ENCODE measurements at regions not wholly inside any gene's neighbourhood (a gene's known extent, or its start where the extent isn't known, plus 50 kb on each side); places are given as distances from the start of the nearest gene placed in this dataset.

DNA sequence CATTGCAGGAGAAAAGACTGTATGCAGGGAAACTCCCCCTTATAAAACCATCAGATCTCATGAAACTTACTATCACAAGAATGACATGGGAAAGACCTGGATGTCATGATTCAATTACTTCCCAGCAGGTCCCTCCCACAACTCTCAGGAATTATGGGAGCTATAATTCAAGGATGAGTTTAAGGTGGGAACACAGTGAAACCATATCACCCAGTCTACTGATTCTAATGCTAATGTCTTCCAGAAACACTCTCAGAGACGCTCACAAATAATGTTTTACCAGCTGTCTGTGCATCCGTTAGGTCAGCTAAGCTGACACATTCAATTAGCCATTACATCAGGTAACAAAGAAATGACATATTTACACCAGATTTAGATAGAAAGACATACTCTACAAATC lies 637.9 kb downstream of the NLGN4Y start:
- no peak for DNase-seq (ENCODE audit: low read depth in 2 of 2)

DNA sequence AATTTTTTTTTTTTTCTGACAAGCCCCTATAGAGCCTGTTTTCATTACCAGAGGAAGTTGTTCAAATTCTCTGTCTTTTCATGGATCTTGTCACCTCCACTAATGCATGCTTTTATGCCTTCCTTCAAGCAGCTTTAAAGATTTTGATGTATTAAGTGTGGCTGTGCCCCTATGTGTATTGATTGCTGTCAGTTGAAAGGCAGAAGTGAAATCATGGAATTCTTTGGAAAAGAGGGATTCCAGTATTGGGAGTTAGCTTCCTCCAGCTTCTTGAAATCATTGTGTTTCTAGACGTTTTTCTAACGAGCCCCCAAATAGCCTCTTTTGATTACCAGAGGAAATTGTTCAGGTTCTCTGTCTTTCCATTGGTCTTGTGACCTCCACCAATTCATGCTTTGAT lies 655.6 kb downstream of the NLGN4Y start:
- no peak for DNase-seq (ENCODE audit: low read depth in 2 of 2)

DNA sequence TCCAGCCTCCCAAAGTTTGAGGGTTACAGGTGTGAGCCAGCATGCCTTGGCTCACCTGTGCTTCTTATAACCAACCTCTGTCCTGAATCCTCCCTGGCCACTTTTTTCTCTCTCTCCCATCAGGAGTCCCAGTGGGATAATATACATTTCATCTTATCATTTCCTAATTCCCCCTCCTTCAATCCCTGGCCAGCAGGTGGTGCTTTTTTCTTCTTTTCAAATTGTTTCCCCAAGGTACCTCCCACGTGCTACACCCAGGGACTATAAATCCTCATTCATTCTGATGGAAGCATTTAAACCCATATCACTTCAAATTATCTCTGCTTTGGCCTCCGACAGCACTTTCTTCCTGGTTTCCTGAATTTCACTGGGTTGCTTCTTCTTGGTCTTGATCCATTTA lies 704.7 kb downstream of the NLGN4Y start:
- no peak for DNase-seq (ENCODE audit: low read depth in 2 of 2)

DNA sequence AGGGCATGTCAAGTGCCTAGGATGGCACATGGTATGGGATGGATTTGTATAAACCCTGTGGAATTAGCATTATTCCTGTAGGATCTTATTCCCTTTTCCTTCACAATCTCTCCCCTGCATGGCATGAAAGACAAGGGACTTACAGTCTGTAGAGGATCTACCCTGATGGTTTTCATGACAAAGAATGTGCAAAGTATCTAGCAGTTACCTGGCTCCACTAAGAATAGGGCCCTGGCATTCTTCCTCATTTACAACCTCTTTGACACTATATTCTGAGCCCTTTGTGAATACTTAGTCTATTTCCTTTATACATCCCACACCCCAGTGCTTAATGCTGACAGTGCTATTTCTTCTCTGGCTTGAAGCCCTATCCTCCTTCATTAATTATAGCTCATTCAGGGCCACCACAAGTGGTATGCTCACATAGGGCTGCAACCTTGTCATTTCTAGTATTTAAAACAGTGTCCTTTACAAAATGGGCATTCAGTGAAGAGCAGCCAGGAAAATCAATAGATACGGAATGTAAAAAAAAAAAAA lies 715.3 kb downstream of the NLGN4Y start:
- no peak for DNase-seq (ENCODE audit: low read depth in 2 of 2)

DNA sequence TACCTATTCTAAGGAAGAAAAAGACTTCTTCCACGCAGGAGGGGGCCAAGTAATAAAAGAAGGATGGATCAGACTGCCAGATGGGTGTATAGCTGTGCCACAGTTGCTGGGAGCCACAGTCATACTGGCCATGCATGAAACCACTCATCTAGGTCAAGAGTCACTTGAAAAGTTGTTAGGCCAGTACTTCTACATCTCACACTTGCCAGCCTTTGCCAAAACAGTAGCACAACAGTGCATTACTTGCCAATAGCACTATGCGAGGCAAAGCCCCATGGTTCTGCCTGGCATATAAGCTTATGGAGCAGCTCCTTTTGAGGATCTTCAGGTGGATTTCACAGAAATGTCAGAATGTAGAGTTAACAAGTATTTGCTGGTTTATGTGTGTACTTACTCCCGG lies 735.0 kb downstream of the NLGN4Y start:
- no peak for DNase-seq (ENCODE audit: low read depth in 2 of 2)

DNA sequence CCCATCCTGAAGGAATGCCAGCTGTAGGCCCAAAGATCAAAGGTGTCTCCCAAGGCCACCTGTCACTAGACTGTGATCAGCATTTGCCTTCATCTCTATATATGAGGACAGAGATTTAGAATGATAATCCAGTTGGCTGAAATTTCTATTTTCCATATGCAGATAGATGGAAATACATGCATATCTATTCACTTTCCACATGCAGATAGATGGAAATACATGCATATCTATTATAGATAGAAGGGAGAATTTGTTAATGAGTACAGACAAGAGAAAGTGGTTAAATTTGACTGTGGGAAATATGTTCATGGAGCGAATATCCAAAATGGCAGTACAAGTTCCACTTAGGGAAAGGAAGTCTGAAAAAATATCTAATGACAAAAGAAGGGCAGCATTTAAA lies 762.2 kb downstream of the NLGN4Y start:
- DNase-seq (ENCODE audit: low read depth in 2 of 2), result no peak

DNA sequence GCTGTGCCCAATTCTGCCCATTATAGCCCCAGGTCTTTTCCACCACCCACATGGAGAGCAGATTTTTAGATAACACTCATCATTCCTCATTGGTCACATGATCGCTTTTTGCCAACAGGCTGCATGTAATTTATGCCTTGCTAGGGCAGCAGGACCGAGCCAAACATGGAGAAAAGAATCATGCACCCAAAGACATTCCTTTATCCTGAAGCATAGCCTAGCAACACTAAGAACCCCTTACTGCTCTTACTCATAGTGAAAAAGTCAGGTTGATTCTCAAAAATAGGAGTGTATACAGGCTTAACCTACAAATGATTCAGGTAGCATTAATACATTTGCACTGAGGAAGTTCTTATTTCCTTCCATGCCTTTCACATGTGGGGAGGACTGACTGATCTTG lies 765.5 kb downstream of the NLGN4Y start:
- no peak for DNase-seq (ENCODE audit: low read depth in 2 of 2)

DNA sequence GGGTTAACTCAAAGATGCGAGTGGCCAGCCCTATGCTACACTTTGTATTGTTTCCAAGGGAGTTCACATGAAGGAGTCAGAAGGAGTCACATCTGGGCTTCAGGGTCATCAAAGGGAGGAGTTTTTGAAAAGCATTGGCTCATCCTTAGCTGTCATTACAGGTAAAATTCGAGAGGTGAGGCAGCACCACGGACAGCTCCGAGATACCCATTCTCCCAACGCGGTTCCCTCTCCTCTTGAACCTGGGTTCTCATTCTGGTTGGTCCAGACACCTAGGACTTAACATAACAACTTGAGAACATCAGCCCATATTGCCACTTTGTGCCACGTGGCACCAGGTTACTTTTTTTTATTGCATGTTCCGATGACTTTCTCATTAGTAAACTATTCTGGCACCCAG lies 768.6 kb downstream of the NLGN4Y start:
- no peak for DNase-seq (ENCODE audit: low read depth in 2 of 2)

DNA sequence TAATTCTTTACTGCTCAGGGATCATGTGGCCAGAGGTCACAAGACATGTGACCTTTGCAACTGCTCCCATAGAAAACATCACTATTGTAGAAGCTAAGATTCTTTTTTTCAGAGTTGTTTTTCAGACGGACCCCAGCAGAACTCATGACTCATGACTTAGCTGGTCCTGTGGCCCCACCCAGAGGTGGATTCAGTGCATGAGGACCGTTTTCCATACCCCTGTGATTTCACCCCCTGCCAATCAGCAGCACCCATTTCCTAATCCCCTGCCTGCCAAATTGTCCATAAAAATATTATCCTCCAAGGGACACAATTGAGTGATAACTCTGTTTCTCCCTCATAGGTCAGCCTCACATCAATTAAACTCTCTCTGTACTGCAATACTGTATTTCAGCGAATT lies 777.5 kb downstream of the NLGN4Y start:
- no peak for DNase-seq (ENCODE audit: low read depth in 2 of 2)

DNA sequence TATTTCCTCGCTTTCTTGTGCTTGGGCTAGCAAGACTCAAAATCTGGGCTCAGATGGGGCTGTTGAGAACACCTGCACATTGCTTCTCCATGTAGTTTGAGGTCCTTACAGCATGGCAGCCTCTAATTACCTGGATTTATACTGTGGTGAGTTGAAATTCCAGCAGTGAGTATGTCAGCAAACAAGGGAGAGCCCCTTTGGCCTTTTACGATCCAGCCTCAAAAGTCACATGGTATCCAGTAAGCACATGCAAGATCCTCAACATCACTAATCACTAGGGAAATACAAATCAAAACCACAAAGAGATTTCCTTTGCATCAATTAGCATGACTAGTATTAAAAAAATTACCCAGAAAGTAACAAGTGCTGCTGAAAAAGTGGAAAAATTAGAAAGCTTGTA lies 787.8 kb downstream of the NLGN4Y start:
- no peak for DNase-seq (ENCODE audit: low read depth in 2 of 2)

DNA sequence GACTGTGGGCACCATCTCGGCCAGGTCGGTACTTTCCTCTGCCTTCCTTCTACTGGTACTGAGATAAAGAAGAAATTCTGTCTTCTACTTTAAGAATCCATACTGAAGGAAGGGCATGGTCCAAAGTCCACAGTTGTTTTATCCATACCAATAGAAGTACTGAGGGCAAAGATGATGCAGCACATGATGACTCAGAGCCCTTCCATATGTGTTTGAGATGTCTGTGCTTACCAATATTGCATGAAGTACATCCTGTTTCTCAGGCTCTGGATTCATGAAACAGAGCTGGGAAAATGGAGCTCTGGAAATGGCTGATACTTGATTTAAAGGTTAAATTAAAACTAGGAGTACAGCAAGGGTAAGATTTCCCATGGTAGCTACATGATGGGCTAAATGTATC lies 799.9 kb downstream of the NLGN4Y start:
- no peak for DNase-seq (ENCODE audit: low read depth in 2 of 2)

DNA sequence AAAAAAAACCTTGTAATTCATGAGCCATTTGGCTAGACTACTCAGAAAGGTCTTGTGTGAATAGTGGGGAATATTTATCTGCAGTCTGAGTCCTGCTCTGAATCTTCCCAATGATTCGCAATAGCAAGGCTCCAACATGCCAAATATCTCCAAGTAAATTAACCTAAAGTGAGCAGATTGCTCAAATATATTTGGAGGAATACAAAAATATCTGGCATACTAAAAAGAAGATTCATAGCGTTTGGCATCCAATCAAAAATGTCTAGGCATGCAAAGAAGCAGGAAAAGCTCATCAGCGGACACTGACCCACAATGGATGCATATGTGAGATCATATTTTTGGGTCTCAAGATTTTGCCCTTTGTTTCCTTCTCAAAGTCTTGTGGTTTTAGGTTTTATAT lies 800.9 kb downstream of the NLGN4Y start:
- DNase-seq (ENCODE audit: low read depth in 2 of 2), result no peak

DNA sequence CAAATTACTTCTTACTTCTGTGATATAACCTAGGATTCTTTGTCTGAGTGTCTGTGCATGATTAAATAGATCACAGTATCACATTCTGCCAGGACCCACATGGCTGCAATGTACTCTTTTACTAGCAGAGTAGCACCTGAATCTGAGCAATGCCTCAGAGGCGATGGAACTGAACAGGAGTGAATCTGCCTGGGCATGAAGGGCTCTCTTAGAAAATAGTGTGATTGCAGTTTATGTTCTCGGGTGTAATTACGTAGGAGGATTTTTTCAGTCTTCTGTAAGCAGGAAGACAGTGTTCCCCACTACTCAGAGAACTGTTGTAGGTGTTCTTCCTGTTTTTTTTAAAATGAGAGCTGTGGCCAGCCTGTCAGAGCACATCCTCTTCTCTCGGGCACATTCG lies 802.3 kb downstream of the NLGN4Y start:
- no peak for DNase-seq (ENCODE audit: low read depth in 2 of 2)

DNA sequence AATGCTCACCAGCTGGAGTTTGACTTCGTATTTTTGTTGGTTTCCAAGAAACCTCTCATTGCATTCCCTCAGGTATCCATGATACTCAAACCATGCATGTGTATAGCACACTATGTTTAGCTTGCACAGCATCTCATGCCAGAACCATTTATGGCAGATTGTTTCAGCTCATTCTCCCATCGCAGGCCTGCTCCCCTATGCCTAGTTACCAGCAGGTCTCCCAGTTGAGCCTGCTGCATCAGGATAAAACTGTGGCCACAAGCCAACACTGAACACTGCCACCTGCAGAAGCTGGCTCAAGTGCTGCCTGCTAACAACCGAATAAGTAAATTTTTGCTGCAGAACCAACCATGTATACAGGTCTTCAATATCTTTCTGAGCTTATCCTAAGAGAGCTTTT lies 804.5 kb downstream of the NLGN4Y start:
- no peak for DNase-seq (ENCODE audit: low read depth in 2 of 2)

DNA sequence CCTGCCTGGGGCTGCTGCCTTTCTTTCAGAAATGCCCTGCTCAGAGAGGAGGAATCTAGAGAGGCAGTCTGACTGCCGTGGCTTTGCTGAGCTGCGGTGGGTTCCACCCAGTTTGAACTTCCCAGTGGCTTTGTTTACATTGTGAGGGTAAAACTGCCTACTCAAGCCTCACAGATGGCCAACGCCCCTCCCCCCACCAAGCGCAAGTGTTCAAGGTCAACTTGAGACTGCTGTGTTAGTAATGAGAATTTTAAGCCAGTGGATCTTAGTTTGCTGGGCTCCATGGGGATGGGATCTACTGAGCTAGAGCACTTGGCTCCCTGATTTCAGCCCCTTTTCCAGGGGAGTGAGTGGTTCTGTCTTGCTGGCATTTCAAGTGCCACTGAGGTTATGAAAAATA lies 819.2 kb downstream of the NLGN4Y start:
- DNase-seq (ENCODE audit: low read depth in 2 of 2), result no peak

DNA sequence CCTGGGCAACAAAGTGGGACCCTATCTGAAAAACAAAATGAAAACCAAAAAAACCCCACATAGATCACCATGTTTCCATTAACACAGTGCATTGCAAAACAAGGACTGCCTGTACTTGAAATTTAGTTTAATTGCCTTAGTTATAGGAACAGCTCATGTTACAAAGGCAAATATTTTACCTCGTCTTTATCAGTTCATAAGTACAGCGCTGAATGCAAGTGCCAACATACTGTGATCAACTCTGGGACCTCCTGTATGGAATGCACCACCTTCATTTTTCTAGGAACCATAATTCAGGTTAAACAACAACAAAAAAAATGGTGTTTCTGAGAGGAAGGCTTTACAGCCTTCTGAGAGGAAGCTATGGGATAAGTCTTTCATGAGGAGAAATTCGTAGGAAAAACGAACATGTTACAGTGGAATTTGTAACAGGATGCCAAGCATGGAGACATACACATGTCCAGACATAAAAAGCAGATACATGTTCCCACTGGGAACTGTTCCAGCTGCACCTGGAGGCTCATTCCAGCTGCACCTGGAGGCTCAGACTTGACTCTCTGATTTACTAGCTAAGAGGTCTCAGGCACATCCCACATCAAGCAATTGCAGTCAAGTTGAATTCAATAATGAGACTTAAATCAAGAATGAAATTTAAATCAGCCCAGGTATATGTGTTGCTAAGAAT lies 821.3 kb downstream of the NLGN4Y start:
- DNase-seq (ENCODE audit: low read depth in 2 of 2), result no peak

DNA sequence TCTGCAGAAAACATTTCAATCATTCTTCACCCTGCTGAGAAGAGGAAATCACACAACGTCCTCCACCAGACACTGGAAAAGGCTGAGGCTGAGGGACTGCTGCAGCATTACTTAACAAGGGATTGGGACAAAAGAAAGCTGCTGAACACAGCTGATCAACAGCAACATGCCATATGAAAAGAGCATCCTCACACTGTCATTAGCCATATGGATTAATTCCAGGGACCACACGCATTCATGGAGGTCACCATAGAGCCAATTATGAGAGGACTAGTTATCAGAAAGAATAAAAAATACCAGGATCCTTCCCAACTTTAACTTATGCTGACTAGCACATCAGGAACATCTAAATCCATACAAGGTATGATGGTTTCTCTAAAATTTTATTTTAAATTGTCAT lies 825.0 kb downstream of the NLGN4Y start:
- no peak for DNase-seq (ENCODE audit: low read depth in 2 of 2)

DNA sequence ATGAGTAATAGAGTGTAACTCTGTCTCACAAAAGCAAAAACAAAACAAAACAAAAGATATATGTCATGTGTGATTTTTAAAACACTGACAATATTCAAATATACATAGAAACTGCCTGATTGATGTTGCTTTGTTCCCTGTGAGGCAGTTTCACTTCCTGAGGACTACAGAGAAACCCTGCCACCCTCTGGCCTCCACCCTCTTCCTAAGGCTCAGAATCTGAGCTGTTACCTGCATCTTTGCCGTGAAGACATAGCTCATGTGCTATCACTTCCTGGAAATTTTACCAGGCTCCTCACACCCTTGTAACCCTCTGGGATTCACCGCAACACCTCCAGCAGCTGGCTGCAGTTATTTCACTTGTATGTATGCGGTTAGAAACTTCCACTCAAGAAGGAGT lies 831.0 kb downstream of the NLGN4Y start:
- DNase-seq (ENCODE audit: low read depth in 2 of 2), result no peak

DNA sequence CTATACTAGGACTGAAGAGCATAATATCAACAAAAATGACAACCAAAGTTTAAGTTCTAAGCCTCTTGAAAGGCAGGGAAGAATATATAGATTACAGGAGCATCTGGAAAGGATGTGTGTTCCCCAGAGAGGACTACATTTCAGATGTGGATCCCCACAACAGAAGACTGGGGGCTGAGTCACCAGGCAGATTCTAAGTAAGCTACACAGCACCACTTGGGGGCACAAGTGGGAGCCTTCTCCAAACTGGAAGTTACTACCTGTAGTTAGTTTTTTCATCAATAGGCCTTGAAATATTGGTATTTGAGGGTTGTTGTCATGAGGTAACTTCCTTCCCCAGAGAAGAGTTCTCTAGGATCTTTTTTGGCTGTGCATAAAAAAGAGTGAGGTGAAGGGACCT lies 836.1 kb downstream of the NLGN4Y start:
- DNase-seq (ENCODE audit: low read depth in 2 of 2), result no peak

DNA sequence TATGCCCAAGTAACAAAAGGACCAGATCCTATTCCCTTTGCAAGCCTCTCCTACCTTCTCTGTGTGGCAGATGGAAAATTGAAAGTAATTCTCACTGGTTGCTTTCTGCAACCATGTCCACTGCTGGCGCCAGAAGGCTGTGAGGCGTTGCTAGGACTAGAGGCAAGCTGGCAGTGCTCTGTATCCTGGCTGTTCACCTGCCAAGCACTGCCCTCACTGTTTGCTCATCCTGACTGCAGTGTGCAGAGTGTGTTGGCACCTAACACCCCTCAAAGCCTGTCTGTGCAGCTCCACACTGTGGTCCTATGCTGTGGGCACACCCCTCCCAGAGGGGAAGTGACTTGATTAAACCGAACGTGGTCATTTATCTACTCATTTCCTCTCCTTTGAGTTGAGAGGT lies 840.7 kb downstream of the NLGN4Y start:
- no peak for DNase-seq (ENCODE audit: low read depth in 2 of 2)

DNA sequence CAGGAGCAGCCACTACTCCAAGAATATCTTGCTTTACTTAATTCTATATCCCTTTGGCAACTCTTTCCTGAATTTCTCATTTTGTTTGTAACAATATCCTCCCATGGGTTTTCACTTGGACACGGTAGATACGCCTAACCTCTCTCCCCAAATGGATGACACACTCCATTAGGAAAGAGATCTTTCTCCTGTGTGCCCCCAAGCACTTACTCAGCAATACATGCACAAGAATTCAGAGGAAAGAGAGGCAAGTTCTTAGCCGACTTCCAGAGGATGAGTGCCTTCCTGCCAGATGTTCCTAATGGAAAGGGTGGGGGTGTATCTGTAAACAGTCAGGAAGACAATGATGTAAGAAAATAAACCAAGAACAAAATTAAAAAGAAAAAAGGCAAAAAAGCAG lies 844.5 kb downstream of the NLGN4Y start:
- no peak for DNase-seq (ENCODE audit: low read depth in 2 of 2)

DNA sequence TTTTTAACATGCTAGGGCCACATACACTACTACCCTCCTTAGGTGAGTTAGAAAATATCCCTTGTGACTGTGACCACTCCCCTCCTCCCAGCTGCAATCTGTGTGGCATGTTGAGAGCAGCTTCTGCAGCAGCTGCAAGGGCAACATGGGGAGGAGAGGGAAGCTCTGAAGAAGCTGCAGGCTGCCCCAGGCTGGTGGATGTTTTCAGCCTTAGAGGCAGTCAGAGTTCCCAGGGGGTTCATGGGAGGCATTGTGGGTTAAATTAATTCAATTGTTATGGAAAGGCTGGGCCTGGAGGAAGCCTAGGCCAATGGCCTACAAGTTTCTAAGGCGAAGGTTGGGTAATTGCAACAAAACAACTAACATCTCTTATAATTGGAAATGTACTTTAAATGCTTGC lies 860.8 kb downstream of the NLGN4Y start:
- no peak for DNase-seq (ENCODE audit: low read depth in 2 of 2)

DNA sequence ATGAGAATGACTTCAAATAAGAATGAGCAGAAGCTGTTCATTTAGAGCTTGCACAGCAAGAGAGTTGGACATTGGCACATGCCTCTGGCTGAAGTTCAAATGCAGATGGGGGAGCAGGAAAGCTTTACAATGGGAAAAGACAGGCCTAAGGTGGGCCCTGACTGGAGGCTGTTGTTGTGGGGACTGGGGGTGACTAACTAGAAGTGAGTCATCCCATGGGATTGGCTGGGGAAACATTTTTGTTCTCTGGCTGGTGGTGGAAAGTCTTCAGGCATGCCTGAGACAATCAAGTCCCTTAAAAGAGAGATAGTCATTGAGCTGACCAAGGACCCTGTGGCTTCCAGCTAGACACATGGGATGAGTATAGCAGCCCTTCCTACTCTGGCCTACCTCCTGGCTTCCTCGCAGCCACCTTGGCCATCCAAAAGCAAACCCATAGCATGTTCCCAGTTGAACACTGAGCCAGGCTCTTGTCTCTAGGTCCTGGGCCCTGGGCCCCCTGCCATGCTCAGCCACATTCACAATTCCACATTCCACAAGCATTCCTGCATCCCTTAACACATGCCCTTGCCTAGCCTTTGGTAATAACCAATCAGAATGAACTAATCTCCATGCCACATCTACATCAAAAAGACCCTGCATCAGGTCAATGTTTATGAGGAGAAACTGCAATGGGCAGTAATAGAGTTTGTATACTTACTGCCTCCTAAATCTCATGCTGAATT lies 873.4 kb downstream of the NLGN4Y start:
- no peak for DNase-seq (ENCODE audit: low read depth in 2 of 2)

DNA sequence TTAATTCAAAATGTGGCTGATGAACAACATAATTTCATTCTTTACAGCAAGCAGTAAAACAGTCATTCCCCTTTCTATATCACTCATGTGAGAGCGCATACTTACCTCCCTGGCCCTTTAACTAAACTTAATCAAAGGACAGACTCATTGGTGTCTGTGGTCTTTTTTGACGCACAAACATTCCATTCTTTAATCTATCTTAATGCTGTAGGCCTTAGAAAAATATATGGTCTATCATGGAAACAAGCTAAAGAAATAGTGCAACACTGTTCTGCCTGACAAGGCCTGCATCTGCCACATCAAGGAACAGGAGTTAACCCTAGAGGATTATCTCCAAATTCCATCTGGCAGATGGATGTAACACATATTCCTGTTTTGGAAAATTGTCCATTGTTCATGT lies 878.1 kb downstream of the NLGN4Y start:
- DNase-seq (ENCODE audit: low read depth in 2 of 2), result no peak
